DMS153 treated with DMSO at 0.1 percent for 48 hours (cell line): ENCODE measurements at regions not wholly inside any gene's neighbourhood (a gene's known extent, or its start where the extent isn't known, plus 50 kb on each side); places are given as distances from the start of the nearest gene placed in this dataset.

Experiments used
- DNase-seq: peaks from one replicate; lab custom pipeline; 2025; ENCODE audit not compliant: unreplicated experiment; lab: John Stamatoyannopoulos, UW

DNA sequence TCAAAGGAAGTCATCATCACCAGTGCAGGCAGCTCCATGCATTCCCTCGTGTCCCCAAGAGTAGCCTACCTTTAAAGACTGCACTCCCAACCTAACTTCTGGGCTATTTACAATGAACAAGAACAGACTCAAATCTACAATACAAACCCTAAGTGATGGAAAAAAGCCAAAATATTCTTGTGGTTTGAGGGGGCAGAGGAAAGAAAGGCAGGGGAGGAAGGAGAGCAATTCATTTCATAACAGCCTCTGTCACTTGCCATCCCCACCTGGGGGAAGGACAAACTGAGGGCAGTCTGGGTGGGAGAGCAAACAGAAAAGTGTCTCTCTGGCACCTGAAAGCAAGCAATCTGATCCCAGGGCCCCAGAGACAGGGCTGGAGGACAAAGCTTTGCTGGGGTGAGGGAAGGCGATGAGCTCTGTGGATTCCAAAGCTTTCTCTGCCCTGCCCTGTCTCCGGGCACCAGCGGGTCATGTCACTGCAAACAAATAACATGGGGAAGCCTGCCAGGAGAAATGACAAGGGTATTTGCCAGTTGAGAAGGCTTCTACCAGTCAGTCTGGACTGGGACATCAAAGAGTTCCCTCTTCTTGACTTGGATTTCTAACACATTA lies 528.0 kb upstream of the TNP1 start:
- no peak for DNase-seq

DNA sequence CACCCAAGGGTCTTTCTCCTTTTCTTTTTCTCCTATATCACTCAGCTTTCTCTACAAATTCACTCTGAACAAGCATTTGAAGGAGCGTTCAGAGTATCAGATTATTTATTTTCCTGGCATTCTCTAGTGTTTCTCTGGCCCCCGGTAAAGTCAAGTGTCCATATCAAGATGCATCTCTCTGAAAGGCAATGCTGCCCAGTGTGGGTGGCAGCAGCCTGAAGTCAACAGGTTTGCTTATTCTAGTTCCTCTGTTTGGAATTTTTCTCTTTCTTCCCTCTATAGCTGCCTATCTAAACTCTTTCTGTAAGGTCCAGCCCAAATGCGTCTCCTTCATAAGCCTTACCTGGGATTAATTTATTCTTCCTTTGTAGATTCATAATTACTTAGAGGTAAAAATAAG lies 526.2 kb upstream of the TNP1 start:
- no peak for DNase-seq

DNA sequence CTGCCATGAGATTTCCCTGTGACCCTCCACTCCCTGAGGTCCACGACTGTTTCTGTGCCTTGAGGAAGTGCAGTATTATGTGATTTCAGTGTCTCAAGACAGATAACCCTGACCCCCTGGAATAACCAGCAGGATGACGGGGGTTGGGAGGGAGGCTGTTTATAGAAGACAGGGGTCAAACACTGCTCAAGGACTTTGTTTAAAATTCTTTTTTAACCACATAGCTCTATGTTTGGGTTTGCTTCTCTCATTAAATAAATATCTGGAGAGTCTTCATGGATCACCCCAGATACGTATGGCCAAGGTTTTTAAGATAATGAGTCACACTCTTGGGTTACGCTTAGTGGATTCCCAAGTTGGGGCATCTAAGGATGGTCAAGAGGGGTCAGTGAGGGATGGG lies 523.8 kb upstream of the TNP1 start:
- DNase-seq, result no peak

DNA sequence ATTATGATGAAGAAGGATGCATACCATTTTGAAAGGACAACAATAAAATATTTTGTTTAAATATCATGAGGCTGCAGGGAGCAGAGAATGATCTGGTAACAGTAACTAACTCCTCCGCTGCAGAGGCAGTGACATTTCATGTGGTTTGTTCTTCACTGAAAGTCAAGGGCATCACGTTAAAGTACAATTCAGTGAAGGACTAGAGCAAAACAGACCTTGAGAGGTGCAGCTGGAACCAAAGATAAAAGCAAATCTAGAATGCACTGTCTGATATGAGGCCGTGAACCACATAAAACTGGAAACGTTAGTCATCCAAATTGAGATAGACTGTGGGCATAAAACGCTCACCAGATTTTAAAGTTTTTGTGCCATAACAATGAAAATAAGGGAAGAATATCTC lies 522.9 kb upstream of the TNP1 start:
- DNase-seq, result no peak

DNA sequence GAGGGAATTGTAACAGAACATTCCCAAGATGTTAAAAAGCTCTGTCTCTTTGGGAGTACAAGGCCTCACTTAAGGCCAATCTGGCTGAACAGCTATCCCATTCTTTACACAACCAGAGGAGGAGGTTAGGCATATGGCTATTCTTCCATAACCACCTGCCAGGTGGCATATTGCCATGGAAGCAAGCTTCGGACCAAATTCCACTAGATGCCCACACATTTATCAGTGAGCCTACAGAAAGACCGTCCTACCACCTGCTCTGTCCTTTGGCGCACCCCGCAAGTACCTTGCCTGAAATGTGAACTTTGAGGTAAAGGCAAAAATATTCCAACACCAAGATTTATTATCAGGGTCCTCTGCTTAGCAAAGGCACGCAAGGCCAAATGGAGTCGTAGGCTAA lies 519.9 kb upstream of the TNP1 start:
- DNase-seq, result no peak

DNA sequence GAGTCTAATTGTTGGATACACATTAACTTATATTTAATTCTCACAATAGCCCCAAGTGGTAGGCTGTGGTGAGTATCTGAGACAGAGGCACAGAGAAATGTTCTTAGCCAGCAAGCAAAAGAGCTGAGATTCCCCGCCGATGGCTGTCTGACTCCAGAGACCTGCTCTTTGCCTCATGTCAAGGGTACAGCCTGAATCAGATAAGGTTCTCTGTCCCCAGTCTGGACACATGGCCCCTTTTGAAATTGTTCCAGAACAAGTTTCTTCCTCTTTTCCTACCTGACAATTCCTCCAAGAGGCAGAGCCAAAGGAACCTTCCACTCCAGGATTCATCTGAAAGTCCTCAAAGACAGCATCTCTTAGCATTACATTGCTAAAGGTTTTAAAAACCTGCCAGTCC lies 512.9 kb upstream of the TNP1 start:
- no peak for DNase-seq

DNA sequence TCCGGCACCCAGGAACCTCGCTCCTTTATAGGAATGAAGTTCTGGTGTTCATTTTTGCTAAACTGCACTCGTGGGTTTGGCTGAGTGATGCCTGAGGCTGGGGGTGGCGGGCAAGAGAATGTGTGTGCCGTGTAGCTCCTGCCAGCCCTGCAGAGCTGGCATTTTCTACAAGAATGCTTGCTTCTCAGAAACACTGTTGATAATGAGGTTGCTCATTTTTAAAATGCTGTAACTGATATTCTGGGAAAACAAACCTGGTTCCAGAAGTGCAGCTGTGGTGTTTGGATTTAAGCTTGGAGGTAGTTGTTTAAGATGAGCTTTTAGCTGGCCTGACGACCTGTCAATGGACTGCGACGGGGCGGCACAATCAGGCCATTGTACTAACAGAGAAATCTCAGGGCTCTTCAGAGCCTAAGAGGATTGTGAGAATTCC lies 511.9 kb upstream of the TNP1 start:
- DNase-seq, result no peak

DNA sequence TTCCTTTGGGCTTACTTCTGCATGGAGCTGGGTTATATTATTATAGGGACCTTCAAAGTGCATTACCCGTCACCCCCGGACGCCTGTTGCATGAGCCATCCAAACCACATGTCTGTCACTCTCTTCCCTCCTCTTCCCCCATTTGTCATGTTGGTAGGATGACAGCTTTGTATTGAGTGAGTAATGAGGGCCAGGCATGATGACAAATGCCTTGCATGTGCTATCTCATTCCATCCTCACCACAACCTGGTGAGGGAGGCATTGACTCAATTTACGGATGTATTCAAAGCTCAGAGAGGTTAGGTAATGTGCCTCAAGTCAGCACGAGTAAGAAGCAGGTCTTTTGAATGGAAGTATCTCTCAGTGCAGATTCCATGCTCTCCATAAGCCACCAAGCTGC lies 510.5 kb upstream of the TNP1 start:
- no peak for DNase-seq

DNA sequence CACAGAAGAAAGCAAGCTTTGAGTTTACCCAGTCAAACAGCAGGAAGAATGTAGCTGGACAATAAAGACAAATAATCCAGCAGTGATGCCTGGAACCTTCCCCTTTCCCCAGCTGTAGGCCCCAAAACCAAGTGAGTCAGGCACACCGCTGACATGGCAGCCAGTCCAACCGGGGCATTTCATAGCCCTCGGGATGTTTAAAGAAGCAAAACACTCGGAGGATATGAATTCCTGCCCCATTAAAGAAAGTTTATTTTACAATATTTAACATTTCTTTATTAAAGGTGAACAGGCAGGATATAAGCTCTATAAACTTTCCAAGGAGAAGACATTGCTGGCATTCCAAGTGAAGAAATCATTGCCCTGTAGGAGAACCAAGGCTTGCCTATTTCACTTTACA lies 507.6 kb upstream of the TNP1 start:
- DNase-seq, result no peak

DNA sequence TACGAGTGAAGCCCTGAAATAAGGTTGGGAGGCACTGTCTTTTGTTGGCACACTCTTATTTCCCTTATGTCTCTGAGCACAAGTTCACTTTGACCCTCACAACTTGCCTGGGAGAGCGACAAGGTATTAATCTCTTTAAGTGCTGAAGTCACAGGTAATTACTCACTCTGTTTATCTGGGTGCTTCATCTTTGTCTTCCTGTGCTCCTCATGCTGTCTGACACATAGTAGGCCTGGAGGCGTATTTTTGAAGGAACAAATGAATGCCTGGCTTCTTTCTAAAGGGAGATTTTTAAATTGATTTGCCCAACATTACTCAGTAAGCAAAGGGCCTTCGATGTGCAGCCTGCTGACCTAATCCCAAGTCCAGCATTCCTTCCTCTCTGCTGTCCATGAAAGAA lies 507.1 kb upstream of the TNP1 start:
- no peak for DNase-seq

DNA sequence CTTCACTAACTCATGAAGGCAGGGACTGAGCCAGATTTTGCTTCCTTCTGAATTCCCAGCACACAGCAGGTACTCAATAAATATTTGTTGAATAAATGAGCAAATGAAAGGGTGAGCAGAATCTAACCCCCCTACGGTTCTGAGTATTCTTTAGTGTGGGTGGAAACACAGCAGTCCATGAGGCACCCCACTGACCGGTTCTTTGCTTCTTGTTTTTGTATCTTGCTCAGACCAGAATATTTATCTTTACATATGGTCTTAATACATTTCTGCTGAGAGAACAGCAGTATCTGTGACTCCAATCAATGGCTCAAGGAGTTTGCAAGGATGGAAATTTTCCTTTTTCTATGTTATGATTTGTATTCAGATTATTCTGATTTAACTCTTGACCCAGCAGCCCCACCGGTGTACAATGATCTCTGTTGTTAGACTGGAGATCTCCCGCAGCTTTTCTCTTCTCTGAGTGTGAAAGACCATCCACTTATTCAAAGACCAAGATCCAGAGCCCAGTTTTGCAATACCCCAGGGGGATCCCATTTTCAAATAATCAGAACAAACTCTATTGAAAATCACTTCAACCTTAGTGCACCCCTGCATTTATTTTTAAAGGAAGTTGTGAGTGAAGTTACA lies 506.5 kb upstream of the TNP1 start:
- DNase-seq, result no peak

DNA sequence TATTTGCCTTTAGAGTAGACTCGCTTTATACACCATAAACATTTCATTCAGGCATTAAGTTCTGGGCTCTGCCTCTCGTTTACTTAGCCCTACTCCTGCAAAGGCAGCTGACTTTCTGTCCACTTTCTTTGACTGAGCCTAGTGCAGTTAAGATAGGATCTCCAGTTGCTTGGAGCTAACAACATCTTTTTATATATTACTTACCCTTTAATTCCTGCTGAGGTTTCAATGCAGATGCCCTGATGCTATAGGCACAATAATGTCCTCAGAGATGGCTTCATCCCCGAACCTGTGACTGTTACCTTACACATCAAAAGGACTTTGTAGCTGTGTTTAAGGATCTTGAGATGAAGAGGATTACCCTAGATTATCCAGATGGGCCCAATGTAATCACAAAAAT lies 505.8 kb upstream of the TNP1 start:
- DNase-seq, result no peak

DNA sequence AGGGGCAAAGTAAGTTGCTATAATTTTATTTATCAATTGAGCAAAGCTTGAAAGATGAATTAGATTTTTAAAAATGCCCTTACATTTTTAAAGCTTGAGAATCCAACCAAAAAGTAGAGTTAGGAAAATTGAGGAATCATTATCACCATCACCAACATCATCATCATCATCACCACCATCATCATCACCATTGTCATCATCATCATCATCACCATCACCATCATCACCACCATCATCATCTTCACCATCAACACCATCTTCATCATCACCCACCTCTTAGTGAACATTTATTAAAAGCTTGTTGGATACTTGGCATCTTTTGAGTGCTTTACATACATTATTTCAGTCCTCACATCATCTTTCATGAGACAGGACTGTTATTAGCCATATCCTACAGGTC lies 504.4 kb upstream of the TNP1 start:
- DNase-seq, result no peak

DNA sequence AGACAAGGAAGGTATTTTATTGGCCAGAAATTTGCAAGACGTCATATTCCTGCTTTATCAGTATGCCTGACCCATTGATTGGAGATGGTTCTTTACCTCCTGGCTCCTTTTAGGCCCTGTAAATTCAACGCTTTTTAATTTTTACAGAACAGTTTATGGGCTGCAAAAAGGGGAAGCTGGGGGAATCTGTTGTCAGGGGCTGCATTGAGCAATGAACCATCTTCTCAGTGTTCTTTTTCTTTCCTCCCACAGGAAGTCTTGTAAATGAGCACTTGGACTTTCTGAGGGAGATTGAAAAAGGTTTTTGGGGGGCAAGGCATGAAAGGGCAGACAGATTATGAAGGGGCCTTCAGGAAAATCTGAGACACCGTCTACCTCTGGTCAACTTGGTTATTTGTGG lies 503.6 kb upstream of the TNP1 start:
- no peak for DNase-seq

DNA sequence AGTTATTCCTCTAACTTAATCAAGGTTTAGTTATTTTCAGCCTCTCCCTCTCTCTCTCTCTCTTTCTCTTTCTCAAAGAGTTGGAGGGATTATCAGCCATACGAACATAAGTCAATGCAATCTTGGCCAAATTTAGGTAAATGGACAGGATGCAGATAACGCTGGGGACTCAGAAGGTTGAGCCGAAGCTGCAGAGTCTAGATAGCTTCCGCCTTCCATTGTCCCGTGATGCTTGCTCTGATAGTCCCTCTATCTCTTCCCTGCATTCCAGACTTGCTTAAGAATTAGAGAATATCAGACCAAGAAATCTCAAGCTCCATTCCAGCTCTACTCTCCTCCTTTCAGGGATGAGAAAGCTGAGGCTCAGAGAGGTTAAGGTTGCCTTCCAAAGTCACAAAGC lies 502.8 kb upstream of the TNP1 start:
- DNase-seq, result no peak

DNA sequence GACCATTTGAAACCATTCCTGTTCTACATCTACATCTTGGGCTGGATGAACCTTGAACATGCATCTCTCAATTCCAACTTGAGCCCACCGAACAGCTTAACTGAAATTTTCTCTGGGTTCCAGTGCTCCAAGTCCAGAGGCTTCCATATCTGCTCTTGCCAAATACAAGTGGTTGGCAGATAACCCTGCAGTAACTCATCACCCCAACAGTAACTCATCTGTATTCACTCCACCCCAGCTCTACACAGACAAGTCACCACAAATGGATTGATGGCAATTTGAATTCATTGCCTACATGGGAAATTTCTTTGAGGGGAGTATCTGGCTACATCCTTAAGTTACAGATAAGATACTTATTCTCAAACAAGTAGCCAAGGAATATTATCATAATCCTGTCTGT lies 502.4 kb upstream of the TNP1 start:
- no peak for DNase-seq

DNA sequence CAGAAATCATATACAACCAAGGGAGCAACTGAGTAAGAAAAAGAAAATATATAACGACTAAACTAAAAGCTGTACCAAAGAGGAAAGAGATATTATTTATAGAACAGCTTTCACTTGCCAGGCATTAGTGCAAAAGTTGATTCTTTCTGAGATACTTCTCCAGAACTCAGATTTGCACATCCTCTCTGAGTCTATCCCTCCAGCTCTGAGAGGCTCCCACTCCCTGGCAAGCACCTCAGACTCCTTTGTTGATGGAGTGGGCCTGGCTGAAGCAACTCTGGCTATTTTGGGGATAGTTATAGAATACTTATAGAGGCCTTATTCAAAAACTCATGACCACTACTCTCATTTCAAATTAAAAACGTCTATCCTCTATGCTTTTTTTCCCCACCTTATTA lies 501.6 kb upstream of the TNP1 start:
- DNase-seq, result no peak

DNA sequence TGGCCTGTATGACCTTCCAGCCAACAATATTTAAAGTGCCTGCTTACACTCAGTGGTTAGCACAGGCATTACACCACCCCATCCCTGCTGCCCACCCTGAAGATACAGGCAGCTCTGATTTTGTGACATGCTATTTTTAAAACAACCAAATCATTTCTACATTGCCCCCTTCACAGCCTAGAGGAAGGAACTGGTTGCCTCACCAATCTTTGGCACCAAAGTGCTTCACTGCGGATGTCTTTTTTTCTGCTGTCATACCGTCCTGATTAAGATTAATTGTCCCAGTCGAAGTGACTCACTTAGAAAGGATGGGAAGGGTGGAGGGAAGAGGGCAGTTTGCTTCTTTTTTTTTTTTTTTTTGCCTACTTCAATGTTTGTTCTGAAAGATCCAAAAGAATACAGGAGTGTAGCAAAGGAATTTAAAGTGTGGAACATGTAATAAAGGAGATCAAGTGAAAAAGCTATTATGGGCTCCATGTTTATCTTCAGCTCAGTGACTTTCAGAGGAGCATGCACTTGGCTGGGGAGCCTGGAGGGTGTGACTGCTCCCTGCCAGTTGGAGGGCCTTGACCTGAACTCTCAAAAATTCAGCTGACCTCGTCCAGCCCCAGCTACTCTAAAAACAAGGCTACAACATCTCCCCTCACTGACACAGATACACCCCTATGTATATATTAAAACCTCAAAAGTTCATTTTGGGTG lies 501.1 kb upstream of the TNP1 start:
- DNase-seq, result peak; percentile 20

DNA sequence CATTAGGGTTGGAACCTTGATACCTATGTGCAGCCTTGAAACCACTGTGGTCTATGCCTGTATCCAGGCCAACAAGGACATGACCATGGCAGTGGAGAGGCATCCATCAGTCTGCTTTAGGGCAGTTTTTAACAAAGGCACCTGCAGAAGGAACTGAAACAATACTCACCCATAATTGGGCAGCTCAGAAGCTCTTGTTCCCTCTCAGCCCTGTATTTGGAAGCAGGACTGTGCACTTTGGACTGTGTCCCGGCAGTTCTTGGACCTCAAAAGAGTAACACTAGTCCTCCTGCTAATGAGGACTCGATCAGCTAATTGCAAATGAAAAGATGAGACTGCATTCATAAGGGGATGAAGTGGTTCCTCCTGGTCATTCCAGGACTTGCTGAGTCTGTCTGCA lies 500.2 kb upstream of the TNP1 start:
- no peak for DNase-seq

DNA sequence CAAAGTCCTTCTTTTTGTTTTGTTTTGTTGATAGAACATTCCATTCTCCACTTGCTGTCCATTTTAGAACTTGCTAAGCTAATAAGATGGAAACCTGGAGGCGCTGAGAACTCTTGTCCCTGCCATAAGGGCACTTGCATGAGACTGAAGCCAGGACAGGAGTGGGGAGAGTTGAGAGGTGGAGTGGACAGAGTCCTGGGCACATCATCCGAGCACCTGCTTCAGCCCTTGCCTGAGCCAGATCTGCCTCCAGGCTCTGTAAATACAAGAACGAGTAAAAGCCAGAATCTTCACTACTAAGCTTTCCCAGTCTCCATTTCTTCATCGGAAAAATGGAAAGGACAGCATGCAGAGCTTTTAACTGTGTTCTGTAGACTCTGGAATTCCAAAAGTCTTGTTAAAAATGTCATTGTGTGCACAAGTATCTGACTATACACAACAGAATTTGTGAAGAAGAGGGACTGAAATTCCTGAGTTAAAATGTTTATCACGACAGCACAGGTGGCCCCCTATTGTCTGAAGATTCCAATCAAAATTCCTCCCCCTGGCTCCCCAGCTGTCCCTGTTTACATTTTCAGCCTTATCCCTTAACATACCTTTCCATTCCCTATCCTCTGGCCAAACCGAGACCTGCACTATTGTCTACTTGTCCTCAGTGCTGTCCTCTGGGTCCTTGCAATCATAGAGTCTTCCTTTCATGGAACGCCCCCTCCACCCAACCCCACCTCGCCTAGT lies 498.2 kb upstream of the TNP1 start:
- DNase-seq, result no peak

DNA sequence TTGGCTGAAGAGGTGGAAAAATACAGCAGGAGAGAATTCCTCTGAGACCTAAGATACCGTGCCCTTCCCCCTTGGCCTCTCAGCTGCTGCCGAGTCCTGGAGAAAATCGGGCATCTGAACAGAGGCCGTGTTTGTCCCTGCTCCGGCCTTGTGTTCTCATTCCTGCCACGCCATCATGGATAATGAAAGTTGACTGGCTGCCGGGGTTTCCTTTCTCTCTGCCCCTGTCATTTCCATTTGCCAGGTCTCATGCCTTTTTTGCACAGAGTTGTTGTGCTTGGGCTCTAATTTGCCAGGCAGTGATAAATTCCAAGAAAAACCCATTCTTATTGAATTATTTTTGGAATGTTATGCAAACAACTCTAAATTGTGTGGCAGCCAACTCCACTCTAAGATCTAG lies 496.9 kb upstream of the TNP1 start:
- no peak for DNase-seq

DNA sequence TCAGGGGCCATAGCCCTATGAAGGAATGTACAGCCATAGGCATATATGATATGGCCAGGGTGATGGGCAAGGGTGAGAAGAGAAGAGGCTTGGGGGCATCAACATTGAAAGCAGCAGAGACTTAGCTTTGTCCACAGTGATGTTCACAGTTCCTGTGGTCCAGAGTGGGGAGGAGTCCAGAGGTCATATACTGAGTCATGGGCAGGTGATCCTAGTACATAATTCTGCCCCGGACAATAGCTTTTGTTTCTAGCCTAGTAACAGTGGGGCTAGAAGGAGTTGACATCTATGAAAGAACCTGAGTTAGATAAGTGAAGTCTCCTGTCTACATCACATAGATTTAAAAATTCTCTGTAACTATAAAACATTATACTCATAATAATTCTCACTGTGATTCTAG lies 496.3 kb upstream of the TNP1 start:
- no peak for DNase-seq
